GM23338 (cell line): ENCODE measurements at regions not wholly inside any gene's neighbourhood (a gene's known extent, or its start where the extent isn't known, plus 50 kb on each side); places are given as distances from the start of the nearest gene placed in this dataset.

Source experiments
- EZH2 ChIP-seq: fragments of 200-600 bp; sonication (generic); IDR thresholded peaks from one replicate; pipeline ENCODE4 v1.8.0; 2017; ENCODE audit warnings: antibody characterized with exemption, mild to moderate bottlenecking, low read depth; ENCODE audit not compliant: unreplicated experiment
- TF ChIP-seq, protein P1 (sequence below), 2 experiments: fragments of 200-600 bp in 1 of 2; sonication (generic) in 1 of 2; conservative IDR thresholded peaks; 2 replicates each; pipeline versions ENCODE4 v1.5.1 to v1.6.1; 2016 to 2017; ENCODE audit warnings: antibody characterized with exemption in 2 of 2, low read depth in 2 of 2, mild to moderate bottlenecking in 2 of 2, moderate library complexity in 1 of 2
- TF ChIP-seq, protein P2 (sequence below): IDR thresholded peaks from one replicate; pipeline ENCODE4 v1.6.1; 2018; ENCODE audit warnings: antibody characterized with exemption; ENCODE audit not compliant: unreplicated experiment

GRCh38 chr4:166527500-166527899 is 654.5 kb downstream of the TLL1 start:
- TF ChIP-seq, protein P1, sequence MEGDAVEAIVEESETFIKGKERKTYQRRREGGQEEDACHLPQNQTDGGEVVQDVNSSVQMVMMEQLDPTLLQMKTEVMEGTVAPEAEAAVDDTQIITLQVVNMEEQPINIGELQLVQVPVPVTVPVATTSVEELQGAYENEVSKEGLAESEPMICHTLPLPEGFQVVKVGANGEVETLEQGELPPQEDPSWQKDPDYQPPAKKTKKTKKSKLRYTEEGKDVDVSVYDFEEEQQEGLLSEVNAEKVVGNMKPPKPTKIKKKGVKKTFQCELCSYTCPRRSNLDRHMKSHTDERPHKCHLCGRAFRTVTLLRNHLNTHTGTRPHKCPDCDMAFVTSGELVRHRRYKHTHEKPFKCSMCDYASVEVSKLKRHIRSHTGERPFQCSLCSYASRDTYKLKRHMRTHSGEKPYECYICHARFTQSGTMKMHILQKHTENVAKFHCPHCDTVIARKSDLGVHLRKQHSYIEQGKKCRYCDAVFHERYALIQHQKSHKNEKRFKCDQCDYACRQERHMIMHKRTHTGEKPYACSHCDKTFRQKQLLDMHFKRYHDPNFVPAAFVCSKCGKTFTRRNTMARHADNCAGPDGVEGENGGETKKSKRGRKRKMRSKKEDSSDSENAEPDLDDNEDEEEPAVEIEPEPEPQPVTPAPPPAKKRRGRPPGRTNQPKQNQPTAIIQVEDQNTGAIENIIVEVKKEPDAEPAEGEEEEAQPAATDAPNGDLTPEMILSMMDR (conservative IDR thresholded peaks at IDR 0.05; ENCODE audit: low read depth in 2 of 2), result no peak
- no peak for TF ChIP-seq EZH2
- TF ChIP-seq, protein P2, sequence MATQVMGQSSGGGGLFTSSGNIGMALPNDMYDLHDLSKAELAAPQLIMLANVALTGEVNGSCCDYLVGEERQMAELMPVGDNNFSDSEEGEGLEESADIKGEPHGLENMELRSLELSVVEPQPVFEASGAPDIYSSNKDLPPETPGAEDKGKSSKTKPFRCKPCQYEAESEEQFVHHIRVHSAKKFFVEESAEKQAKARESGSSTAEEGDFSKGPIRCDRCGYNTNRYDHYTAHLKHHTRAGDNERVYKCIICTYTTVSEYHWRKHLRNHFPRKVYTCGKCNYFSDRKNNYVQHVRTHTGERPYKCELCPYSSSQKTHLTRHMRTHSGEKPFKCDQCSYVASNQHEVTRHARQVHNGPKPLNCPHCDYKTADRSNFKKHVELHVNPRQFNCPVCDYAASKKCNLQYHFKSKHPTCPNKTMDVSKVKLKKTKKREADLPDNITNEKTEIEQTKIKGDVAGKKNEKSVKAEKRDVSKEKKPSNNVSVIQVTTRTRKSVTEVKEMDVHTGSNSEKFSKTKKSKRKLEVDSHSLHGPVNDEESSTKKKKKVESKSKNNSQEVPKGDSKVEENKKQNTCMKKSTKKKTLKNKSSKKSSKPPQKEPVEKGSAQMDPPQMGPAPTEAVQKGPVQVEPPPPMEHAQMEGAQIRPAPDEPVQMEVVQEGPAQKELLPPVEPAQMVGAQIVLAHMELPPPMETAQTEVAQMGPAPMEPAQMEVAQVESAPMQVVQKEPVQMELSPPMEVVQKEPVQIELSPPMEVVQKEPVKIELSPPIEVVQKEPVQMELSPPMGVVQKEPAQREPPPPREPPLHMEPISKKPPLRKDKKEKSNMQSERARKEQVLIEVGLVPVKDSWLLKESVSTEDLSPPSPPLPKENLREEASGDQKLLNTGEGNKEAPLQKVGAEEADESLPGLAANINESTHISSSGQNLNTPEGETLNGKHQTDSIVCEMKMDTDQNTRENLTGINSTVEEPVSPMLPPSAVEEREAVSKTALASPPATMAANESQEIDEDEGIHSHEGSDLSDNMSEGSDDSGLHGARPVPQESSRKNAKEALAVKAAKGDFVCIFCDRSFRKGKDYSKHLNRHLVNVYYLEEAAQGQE, result no peak
